NCI-H748 (cell line): ENCODE measurements at regions not wholly inside any gene's neighbourhood (a gene's known extent, or its start where the extent isn't known, plus 50 kb on each side); places are given as distances from the start of the nearest gene placed in this dataset.

Source experiments
- DNase-seq: peaks from one replicate; lab custom pipeline; 2025; ENCODE audit not compliant: unreplicated experiment; lab: John Stamatoyannopoulos, UW

- DNase-seq, result no peak
These were observed 56.1 kb upstream of the NKAIN2 start for GRCh38 chr6:123747515-123747914.

- DNase-seq, result no peak
These were observed 57.8 kb upstream of the NKAIN2 start for GRCh38 chr6:123745895-123746294.

- DNase-seq, result no peak
These were observed 58.8 kb upstream of the NKAIN2 start for GRCh38 chr6:123744840-123745239.

- no peak for DNase-seq
These were observed 61.0 kb upstream of the NKAIN2 start for GRCh38 chr6:123742626-123743025.

GRCh38 chr6:123733180-123733579, 70.5 kb upstream of the NKAIN2 start:
- DNase-seq, result no peak

- no peak for DNase-seq
These were observed 79.8 kb upstream of the TRDN start for GRCh38 chr6:123716506-123716905.

- peak; percentile 57 for DNase-seq
These were observed 78.5 kb upstream of the TRDN start for GRCh38 chr6:123715006-123715863.

- no peak for DNase-seq
These were observed 76.1 kb upstream of the TRDN start for GRCh38 chr6:123712831-123713230.

- DNase-seq, result no peak
These were observed 66.2 kb upstream of the TRDN start for GRCh38 chr6:123702943-123703342.

- DNase-seq, result no peak
These were observed 51.1 kb upstream of the TRDN start for GRCh38 chr6:123687864-123688263.
